Caco-2 (cell line): ENCODE measurements at regions not wholly inside any gene's neighbourhood (a gene's known extent, or its start where the extent isn't known, plus 50 kb on each side); places are given as distances from the start of the nearest gene placed in this dataset.

ENCODE experiments used
- BruUV-seq: library from RNA; stranded (reverse); fragments of 400-500 nt; replicated peaks from 2 replicates; lab custom pipeline; 2021; lab: Mats Ljungman, UMichigan
- CTCF ChIA-PET: fragments of 300-600 bp; sonication (Branson Sonifier 250); formaldehyde crosslinking; loops from one replicate; lab custom pipeline; 2022; ENCODE audit warnings: antibody characterized with exemption; lab: Charles Lee
- POLR2A ChIA-PET: fragments of 300-600 bp; sonication (Branson Sonifier 250); formaldehyde crosslinking; loops from one replicate; lab custom pipeline; 2022; ENCODE audit warnings: antibody characterized with exemption; lab: Charles Lee
- DNase-seq, 2 experiments: peaks; one replicate each; pipeline versions ENCODE4 v3.0.0 to v3.0.0-alpha.2; 2020 to 2022
- H3K27me3 ChIP-seq: replicated peaks from 2 replicates; pipeline ENCODE4 v1.6.0; 2011; ENCODE audit warnings: low read length; ENCODE audit not compliant: control insufficient read depth, insufficient read depth
- H3K36me3 ChIP-seq: 2 replicates; pipeline ENCODE4 v1.5.1; 2011; ENCODE audit warnings: low read length; ENCODE audit not compliant: control insufficient read depth, insufficient read depth
- H3K4me1 ChIP-seq: fragments of 250-450 bp; sonication (Bioruptor Pico); 2 replicates; pipeline ENCODE4 v1.5.1; 2020; ENCODE audit warnings: mild to moderate bottlenecking
- H3K4me3 ChIP-seq: 2 replicates; pipeline ENCODE4 v1.5.1; 2011; ENCODE audit warnings: low read depth, mild to moderate bottlenecking, control low read depth, low read length
- H3K9me3 ChIP-seq: fragments of 250-450 bp; sonication (Bioruptor Pico); 2 replicates; pipeline ENCODE4 v1.5.1; 2020; ENCODE audit warnings: mild to moderate bottlenecking, moderate library complexity
- H3K27ac Mint-ChIP-seq: one replicate; pipeline ENCODE4 v1.8.0; 2022; ENCODE audit warnings: mixed read lengths; ENCODE audit not compliant: unreplicated experiment
- H3K27me3 Mint-ChIP-seq: one replicate; pipeline ENCODE4 v1.8.0; 2022; ENCODE audit warnings: mixed read lengths; ENCODE audit not compliant: insufficient read depth, unreplicated experiment
- H3K36me3 Mint-ChIP-seq: one replicate; pipeline ENCODE4 v1.8.0; 2022; ENCODE audit warnings: mild to moderate bottlenecking, mixed read lengths; ENCODE audit not compliant: insufficient read depth, unreplicated experiment
- H3K4me1 Mint-ChIP-seq: one replicate; pipeline ENCODE4 v1.8.0; 2022; ENCODE audit warnings: low read depth, mixed read lengths; ENCODE audit not compliant: unreplicated experiment
- H3K4me3 Mint-ChIP-seq: one replicate; pipeline ENCODE4 v1.8.0; 2022; ENCODE audit warnings: mild to moderate bottlenecking, moderate library complexity, mixed read lengths; ENCODE audit not compliant: unreplicated experiment
- H3K9me3 Mint-ChIP-seq: one replicate; pipeline ENCODE4 v1.8.0; 2022; ENCODE audit warnings: mixed read lengths; ENCODE audit not compliant: unreplicated experiment
- CTCF ChIP-seq, 2 experiments: fragments of 200-600 bp in 1 of 2; IDR thresholded peaks; 1 replicate in 1 of 2; 2 replicates in 1 of 2; pipeline versions ENCODE4 v1.5.1 to v1.8.0; 2011 to 2022; ENCODE audit warnings: antibody characterized with exemption in 1 of 2, control low read depth in 1 of 2, inconsistent platforms in 1 of 2, low read depth in 1 of 2, low read length in 1 of 2, mild to moderate bottlenecking in 1 of 2, moderate library complexity in 1 of 2; ENCODE audit not compliant: insufficient read depth in 1 of 2, severe bottlenecking in 1 of 2, unreplicated experiment in 1 of 2
- intact Hi-C: fragments of 100-400 bp; cut with micrococcal nuclease; formaldehyde crosslinking; loops from one replicate; pipeline ENCODE4 v1.10.0; 2022; ENCODE audit not compliant: unreplicated experiment

DNA sequence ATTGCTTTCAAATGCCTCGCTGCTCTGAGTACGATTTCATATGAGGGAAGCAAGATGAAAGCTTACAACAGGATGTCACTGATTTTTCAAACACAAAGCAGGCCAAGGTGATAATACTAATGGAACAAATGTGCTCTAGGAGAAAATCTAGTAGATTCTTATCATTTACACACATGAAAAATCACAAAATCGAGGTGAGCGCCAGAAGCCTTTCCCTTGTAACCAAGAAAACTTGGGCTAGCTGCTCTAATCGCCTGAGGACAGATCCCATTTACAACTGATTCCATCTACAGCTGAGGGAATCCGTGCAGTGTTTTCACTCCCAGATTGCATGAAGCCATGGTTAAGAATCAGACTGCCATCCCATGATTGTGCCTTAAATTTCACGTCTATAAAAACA is 117.5 kb downstream of the TM2D1 start:
- ChIA-PET CTCF (no interaction called here), POLR2A (no interaction called here)
- H3K9me3 ChIP-seq = no peaks in the 10 kb centered on the region
- H3K9me3 Mint-ChIP-seq = no peaks in the 10 kb centered on the region
- no peaks in the 10 kb centered on the region for H3K4me1 ChIP-seq
- TF ChIP-seq CTCF (IDR thresholded peaks at IDR 0.05; ENCODE audit: insufficient read depth in 1 of 2, low read depth in 1 of 2, low read length in 1 of 2, severe bottlenecking in 1 of 2, unreplicated experiment in 1 of 2) = no peak
- H3K27me3 ChIP-seq = no peaks in the 10 kb centered on the region
- intact Hi-C loops = no loop called here
- H3K36me3 Mint-ChIP-seq = no peaks in the 10 kb centered on the region
- H3K4me3 ChIP-seq = no peak overlapping the region
- no TSS peak for BruUV-seq
- H3K4me1 Mint-ChIP-seq = no peaks in the 10 kb centered on the region
- H3K27ac Mint-ChIP-seq = no peak overlapping the region
- no peaks in the 10 kb centered on the region for H3K27me3 Mint-ChIP-seq
- no peaks in the 10 kb centered on the region for H3K36me3 ChIP-seq
- H3K4me3 Mint-ChIP-seq = no peak overlapping the region
- DNase-seq = no peak

DNA sequence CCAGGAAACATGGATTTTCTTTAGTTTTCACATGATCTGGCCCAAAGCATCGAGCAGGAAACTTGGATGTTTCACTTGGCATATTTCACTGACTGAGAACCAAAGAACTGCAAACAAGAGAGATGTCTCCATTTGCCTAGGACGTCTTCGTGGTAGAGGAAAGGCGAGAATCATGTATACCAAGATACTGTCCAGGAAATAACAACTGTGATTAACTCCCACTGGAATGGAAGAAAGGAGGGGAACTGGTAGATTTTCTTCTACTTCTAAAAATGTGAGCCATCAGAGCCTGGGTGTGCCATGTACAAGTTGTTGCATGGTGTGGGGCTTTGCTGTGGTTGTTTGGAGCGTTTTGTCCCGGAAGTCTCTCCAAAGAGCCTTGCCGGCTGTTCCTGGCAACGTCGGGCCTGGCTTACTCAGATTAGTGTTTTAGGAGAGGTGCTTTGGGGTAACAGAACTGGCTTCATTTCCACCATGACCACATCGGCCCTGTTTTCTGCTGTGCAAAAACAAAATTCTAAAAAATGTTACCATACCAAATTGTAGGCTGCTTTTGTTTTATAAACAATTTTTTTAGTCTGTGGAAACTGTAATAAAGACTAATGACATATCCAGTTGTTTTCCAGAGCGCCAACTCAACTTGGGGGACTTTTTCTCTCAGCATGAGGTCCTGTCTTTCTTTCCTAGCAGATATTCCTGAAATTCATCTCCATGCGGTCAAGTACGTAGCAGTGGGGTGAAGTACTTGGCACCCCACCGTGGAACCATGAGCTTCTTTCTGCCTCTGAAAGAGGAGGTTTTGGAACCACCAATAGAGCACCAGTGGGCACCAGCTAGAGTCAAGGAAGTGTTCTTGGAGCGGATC is 118.3 kb downstream of the TM2D1 start:
- Mint-ChIP-seq H3K9me3 (no peaks in the 10 kb centered on the region), H3K4me3 (no peak overlapping the region), H3K27ac (no peak overlapping the region), H3K36me3 (no peaks in the 10 kb centered on the region), H3K27me3 (no peaks in the 10 kb centered on the region), H3K4me1 (no peaks in the 10 kb centered on the region)
- no peaks in the 10 kb centered on the region for H3K4me1 ChIP-seq
- no TSS peak for BruUV-seq
- CTCF ChIA-PET = no interaction called here
- H3K9me3 ChIP-seq = no peaks in the 10 kb centered on the region
- DNase-seq = no peak
- no peaks in the 10 kb centered on the region for H3K36me3 ChIP-seq
- TF ChIP-seq CTCF (IDR thresholded peaks at IDR 0.05; ENCODE audit: insufficient read depth in 1 of 2, low read depth in 1 of 2, low read length in 1 of 2, severe bottlenecking in 1 of 2, unreplicated experiment in 1 of 2) = no peak
- POLR2A ChIA-PET = no interaction called here
- no peaks in the 10 kb centered on the region for H3K27me3 ChIP-seq
- intact Hi-C loops = no loop called here
- H3K4me3 ChIP-seq = no peak overlapping the region

GRCh38 chr1:61605607-61606321 is 119.2 kb downstream of the TM2D1 start:
- Histone ChIP-seq H3K9me3 (no peaks in the 10 kb centered on the region), H3K4me1 (no peaks in the 10 kb centered on the region), H3K27me3 (no peaks in the 10 kb centered on the region), H3K36me3 (no peaks in the 10 kb centered on the region), H3K4me3 (no peak overlapping the region)
- no peaks in the 10 kb centered on the region for H3K27me3 Mint-ChIP-seq
- ChIA-PET POLR2A (no interaction called here), CTCF (no interaction called here)
- intact Hi-C loops = no loop called here
- no peaks in the 10 kb centered on the region for H3K36me3 Mint-ChIP-seq
- no peak for TF ChIP-seq CTCF (IDR thresholded peaks at IDR 0.05; ENCODE audit: insufficient read depth in 1 of 2, low read depth in 1 of 2, low read length in 1 of 2, severe bottlenecking in 1 of 2, unreplicated experiment in 1 of 2)
- no peak overlapping the region for H3K27ac Mint-ChIP-seq
- H3K4me1 Mint-ChIP-seq = no peaks in the 10 kb centered on the region
- no TSS peak for BruUV-seq
- no peaks in the 10 kb centered on the region for H3K9me3 Mint-ChIP-seq
- DNase-seq = no peak
- no peak overlapping the region for H3K4me3 Mint-ChIP-seq
